Body of pancreas (tissue), 4 donors: ENCODE measurements at regions not wholly inside any gene's neighbourhood (a gene's known extent, or its start where the extent isn't known, plus 50 kb on each side); places are given as distances from the start of the nearest gene placed in this dataset.
A peak's percentile ranks its signal among the peaks of the same experiment; 100 is the strongest.

ENCODE experiments used
- ATAC-seq: fragments of 150-250 bp; one replicate; pipeline ENCODE4 v1.9.1; 2016
- DNase-seq, 4 donors: peaks; one replicate each; pipeline ENCODE4 v3.0.0-alpha.2; 2019
- H3K27ac ChIP-seq, 4 donors: fragments of 200-600 bp; sonication (generic); 1 replicate in 3 of 4; 2 replicates in 1 of 4; pipeline versions ENCODE4 v1.5.1 to v1.6.1; 2016 to 2019; ENCODE audit warnings: mild to moderate bottlenecking in 1 of 4, mixed read lengths in 1 of 4, moderate library complexity in 1 of 4
- H3K27me3 ChIP-seq, 2 donors: fragments of 200-600 bp; sonication (generic); one replicate each; pipeline ENCODE4 v1.6.0; 2016; ENCODE audit warnings: mild to moderate bottlenecking in 1 of 2
- H3K36me3 ChIP-seq, 2 donors: fragments of 200-600 bp; sonication (generic); replicated peaks in 1 of 2; 2 replicates each; pipeline ENCODE4 v1.5.1; 2016; ENCODE audit warnings: low read depth in 2 of 2; ENCODE audit not compliant: insufficient read depth in 1 of 2
- H3K4me1 ChIP-seq: fragments of 200-600 bp; sonication (generic); one replicate; pipeline ENCODE4 v1.6.0; 2016
- H3K4me3 ChIP-seq, 2 donors: fragments of 200-600 bp; sonication (generic); 1 replicate in 1 of 2; 2 replicates in 1 of 2; pipeline ENCODE4 v1.5.1; 2016 to 2019
- H3K9me3 ChIP-seq, 3 donors: fragments of 200-600 bp; sonication (generic); 1 replicate in 2 of 3; 2 replicates in 1 of 3; pipeline ENCODE4 v1.5.1; 2016
- CTCF ChIP-seq, 7 experiments: fragments of 450-650 bp in 4 of 7; fragments of 200-600 bp in 3 of 7; sonication (generic) in 3 of 7; IDR thresholded peaks; one replicate each; pipeline ENCODE4 v1.5.1; 2016 to 2019; ENCODE audit warnings: antibody characterized with exemption in 7 of 7
- POLR2A ChIP-seq, 3 donors: fragments of 450-650 bp; IDR thresholded peaks; one replicate each; pipeline ENCODE4 v1.6.1; 2016; ENCODE audit warnings: antibody characterized with exemption in 3 of 3, mild to moderate bottlenecking in 2 of 3
- WGBS, 2 donors: methylation state at CpG; one replicate each; pipeline ENCODE4 v1.1.5; 2017; 5-methylcytosine and 5-hydroxymethylcytosine counted together
- intact Hi-C: fragments of 100-400 bp; cut with DNase I; formaldehyde crosslinking; loops from one replicate; pipeline ENCODE4 v1.15.1; 2023

- TF ChIP-seq CTCF (IDR thresholded peaks at IDR 0.05): no peak
- no peak for TF ChIP-seq POLR2A (IDR thresholded peaks at IDR 0.05)
- 65 to 70% methylated on average over 7 of the region's 7 CpGs for WGBS, 2 donors
- Histone ChIP-seq H3K27me3 (no peaks in the 10 kb centered on the region), H3K36me3 (no peaks in the 10 kb centered on the region), H3K9me3 (peaks cover 0 to 9% (median 0%) of the 10 kb centered on the region in 3 donors), H3K27ac (no peak overlapping the region), H3K4me3 (no peak overlapping the region), H3K4me1 (no peaks in the 10 kb centered on the region)
- ATAC-seq (no peak), DNase-seq (no peak)
- intact Hi-C loops: no loop called here
Observed at GRCh38 chr22:47334601-47335000, 572.2 kb downstream of the TBC1D22A start.

- Histone ChIP-seq H3K36me3 (no peaks in the 10 kb centered on the region), H3K4me3 (no peak overlapping the region), H3K27me3 (no peaks in the 10 kb centered on the region), H3K27ac (no peak overlapping the region), H3K9me3 (peaks cover 0 to 9% (median 0%) of the 10 kb centered on the region in 3 donors), H3K4me1 (no peaks in the 10 kb centered on the region)
- 54 to 57% methylated on average over 2 of the region's 2 CpGs for WGBS, 2 donors
- DNase-seq: peak in 2 of 4 donors; percentile 8 to 24
- ATAC-seq: no peak
- intact Hi-C loops: no loop called here
- TF ChIP-seq CTCF (IDR thresholded peaks at IDR 0.05) (no peak), POLR2A (IDR thresholded peaks at IDR 0.05) (no peak)
Observed at GRCh38 chr22:47333625-47334024, 571.2 kb downstream of the TBC1D22A start.

GRCh38 chr22:47332246-47332980, 570.0 kb downstream of the TBC1D22A start:
- TF ChIP-seq POLR2A (IDR thresholded peaks at IDR 0.05): no peak
- TF ChIP-seq CTCF (IDR thresholded peaks at IDR 0.05): no peak
- 80 to 85% methylated on average over 12 to 14 of the region's 14 CpGs for WGBS, 2 donors
- no peaks in the 10 kb centered on the region for H3K4me1 ChIP-seq
- ATAC-seq (no peak), DNase-seq (no peak)
- no peaks in the 10 kb centered on the region for H3K27me3 ChIP-seq
- no peak overlapping the region for H3K27ac ChIP-seq
- no peaks in the 10 kb centered on the region for H3K36me3 ChIP-seq
- intact Hi-C loops: no loop called here
- peaks cover 0 to 9% (median 0%) of the 10 kb centered on the region in 3 donors for H3K9me3 ChIP-seq
- H3K4me3 ChIP-seq: no peak overlapping the region

- H3K36me3 ChIP-seq: no peaks in the 10 kb centered on the region
- no peaks in the 10 kb centered on the region for H3K27me3 ChIP-seq
- DNase-seq (no peak), ATAC-seq (no peak)
- H3K9me3 ChIP-seq: peaks cover 0 to 9% (median 0%) of the 10 kb centered on the region in 3 donors
- no peaks in the 10 kb centered on the region for H3K4me1 ChIP-seq
- 76 to 93% methylated on average over 8 of the region's 8 CpGs for WGBS, 2 donors
- no peak overlapping the region for H3K27ac ChIP-seq
- no peak overlapping the region for H3K4me3 ChIP-seq
- TF ChIP-seq POLR2A (IDR thresholded peaks at IDR 0.05) (no peak), CTCF (IDR thresholded peaks at IDR 0.05) (no peak)
- intact Hi-C loops: no loop called here
Observed at GRCh38 chr22:47331750-47332149, 569.3 kb downstream of the TBC1D22A start.
